H9 (cell line): ENCODE measurements at regions not wholly inside any gene's neighbourhood (a gene's known extent, or its start where the extent isn't known, plus 50 kb on each side); places are given as distances from the start of the nearest gene placed in this dataset.
A peak's percentile ranks its signal among the peaks of the same experiment; 100 is the strongest.

Source experiments
- DNase-seq: peaks from one replicate; pipeline ENCODE4 v3.0.0-alpha.2; 2017
- H2AFZ ChIP-seq: one replicate; pipeline ENCODE4 v1.6.1; 2013; ENCODE audit warnings: mild to moderate bottlenecking, low read length, control low read depth, moderate library complexity
- H2AK5ac ChIP-seq: 2 replicates; pipeline ENCODE4 v1.6.1; 2013; ENCODE audit warnings: low read length, control low read depth, mixed read lengths; ENCODE audit not compliant: insufficient read length
- H2BK120ac ChIP-seq: one replicate; pipeline ENCODE4 v1.6.1; 2013; ENCODE audit warnings: low read depth, mild to moderate bottlenecking, low read length, control low read depth, inconsistent platforms; ENCODE audit not compliant: poor library complexity, severe bottlenecking
- H2BK12ac ChIP-seq: 2 replicates; pipeline ENCODE4 v1.6.1; 2013; ENCODE audit warnings: low read length, control low read depth, mixed read lengths, low read depth; ENCODE audit not compliant: insufficient read length
- H2BK15ac ChIP-seq: 2 replicates; pipeline ENCODE4 v1.6.1; 2013; ENCODE audit warnings: low read depth, low read length, control low read depth
- H2BK20ac ChIP-seq: one replicate; pipeline ENCODE4 v1.6.1; 2013; ENCODE audit warnings: low read depth, mild to moderate bottlenecking, low read length, control low read depth, inconsistent platforms; ENCODE audit not compliant: poor library complexity, severe bottlenecking
- H2BK5ac ChIP-seq: 2 replicates; pipeline ENCODE4 v1.6.1; 2013; ENCODE audit warnings: low read length, control low read depth, mixed read lengths; ENCODE audit not compliant: insufficient read length
- H3K14ac ChIP-seq: 2 replicates; pipeline ENCODE4 v1.6.1; 2013; ENCODE audit warnings: low read length, control low read depth; ENCODE audit not compliant: insufficient read depth
- H3K18ac ChIP-seq: 2 replicates; pipeline ENCODE4 v1.6.1; 2013; ENCODE audit warnings: low read depth, mild to moderate bottlenecking, mixed read lengths, low read length, control low read depth; ENCODE audit not compliant: insufficient read length
- H3K23ac ChIP-seq: 2 replicates; pipeline ENCODE4 v1.6.1; 2013; ENCODE audit warnings: low read length, control low read depth, mixed read lengths, low read depth; ENCODE audit not compliant: insufficient read length
- H3K23me2 ChIP-seq: 2 replicates; pipeline ENCODE4 v1.6.1; 2013; ENCODE audit warnings: low read depth, mild to moderate bottlenecking, mixed read lengths, low read length, control low read depth; ENCODE audit not compliant: insufficient read length, poor library complexity, severe bottlenecking
- H3K27ac ChIP-seq: 2 replicates; pipeline ENCODE4 v1.5.1; 2013; ENCODE audit warnings: low read length, control low read depth, mixed read lengths, low read depth; ENCODE audit not compliant: insufficient read length
- H3K27me3 ChIP-seq: 2 replicates; pipeline ENCODE4 v1.6.1; 2013; ENCODE audit warnings: low read length, control low read depth, inconsistent platforms; ENCODE audit not compliant: insufficient read depth
- H3K4ac ChIP-seq: 2 replicates; pipeline ENCODE4 v1.6.1; 2013; ENCODE audit warnings: low read depth, mild to moderate bottlenecking, control low read depth, inconsistent platforms, low read length, moderate library complexity
- H3K4me1 ChIP-seq: 2 replicates; pipeline ENCODE4 v1.6.1; 2013; ENCODE audit warnings: low read length, control low read depth, inconsistent platforms; ENCODE audit not compliant: insufficient read depth
- H3K4me2 ChIP-seq: 2 replicates; pipeline ENCODE4 v1.6.1; 2013; ENCODE audit warnings: low read length, control low read depth, mixed read lengths; ENCODE audit not compliant: insufficient read length, insufficient read depth
- H3K56ac ChIP-seq: 2 replicates; pipeline ENCODE4 v1.6.1; 2013; ENCODE audit warnings: low read depth, mild to moderate bottlenecking, mixed read lengths, low read length, control low read depth; ENCODE audit not compliant: insufficient read length
- H3K79me1 ChIP-seq: 2 replicates; pipeline ENCODE4 v1.6.1; 2013; ENCODE audit warnings: low read depth, mild to moderate bottlenecking, moderate library complexity, low read length, control low read depth, inconsistent platforms; ENCODE audit not compliant: insufficient read depth, poor library complexity, severe bottlenecking
- H3K79me2 ChIP-seq: 2 replicates; pipeline ENCODE4 v1.6.1; 2013; ENCODE audit warnings: low read length, control low read depth, inconsistent platforms; ENCODE audit not compliant: insufficient read depth
- H3K9ac ChIP-seq: 2 replicates; pipeline ENCODE4 v1.6.1; 2013; ENCODE audit warnings: low read length, control low read depth, mixed read lengths; ENCODE audit not compliant: insufficient read length; ENCODE audit errors: extremely low read depth
- H3K9me3 ChIP-seq: one replicate; pipeline ENCODE4 v1.6.1; 2013; ENCODE audit warnings: low read depth, low read length, inconsistent platforms; ENCODE audit not compliant: control insufficient read depth
- H3T11ph ChIP-seq: one replicate; pipeline ENCODE4 v1.6.1; 2013; ENCODE audit warnings: mild to moderate bottlenecking, low read length, control low read depth, inconsistent platforms
- H4K20me1 ChIP-seq: one replicate; pipeline ENCODE4 v1.6.1; 2013; ENCODE audit not compliant: control insufficient read depth, insufficient read length, insufficient read depth
- H4K5ac ChIP-seq: 2 replicates; pipeline ENCODE4 v1.6.1; 2013; ENCODE audit warnings: low read depth, mild to moderate bottlenecking, mixed read lengths, low read length, control low read depth; ENCODE audit not compliant: insufficient read length
- H4K8ac ChIP-seq: replicated peaks from 2 replicates; pipeline ENCODE4 v1.6.1; 2013; ENCODE audit warnings: low read length, control low read depth, mixed read lengths, low read depth; ENCODE audit not compliant: insufficient read length
- H4K91ac ChIP-seq: 2 replicates; pipeline ENCODE4 v1.6.1; 2013; ENCODE audit warnings: low read depth, mild to moderate bottlenecking, moderate library complexity, mixed read lengths, low read length, control low read depth; ENCODE audit not compliant: insufficient read length
- H3K27ac Mint-ChIP-seq, 3 experiments: 2 replicates in 2 of 3; 3 replicates in 1 of 3; pipeline ENCODE4 v1.8.0; 2020 to 2021; ENCODE audit warnings: mixed read lengths in 3 of 3, mild to moderate bottlenecking in 1 of 3, moderate library complexity in 1 of 3
- H3K27me3 Mint-ChIP-seq: 2 replicates; pipeline ENCODE4 v1.8.0; 2021; ENCODE audit warnings: low read depth, mild to moderate bottlenecking, moderate library complexity, mixed read lengths
- H3K36me3 Mint-ChIP-seq, 3 experiments: 2 replicates in 2 of 3; 3 replicates in 1 of 3; pipeline ENCODE4 v1.8.0; 2020 to 2021; ENCODE audit warnings: low read depth in 3 of 3, mixed read lengths in 3 of 3; ENCODE audit not compliant: insufficient read depth in 1 of 3
- H3K4me1 Mint-ChIP-seq, 2 experiments: 2 replicates each; pipeline ENCODE4 v1.8.0; 2020; ENCODE audit warnings: mixed read lengths in 2 of 2
- H3K4me3 Mint-ChIP-seq, 2 experiments: 2 replicates in 1 of 2; 3 replicates in 1 of 2; pipeline ENCODE4 v1.8.0; 2020 to 2021; ENCODE audit warnings: mild to moderate bottlenecking in 2 of 2, mixed read lengths in 2 of 2, moderate library complexity in 1 of 2
- H3K9me3 Mint-ChIP-seq, 2 experiments: 2 replicates in 1 of 2; 3 replicates in 1 of 2; pipeline ENCODE4 v1.8.0; 2020; ENCODE audit warnings: mild to moderate bottlenecking in 2 of 2, mixed read lengths in 2 of 2, moderate library complexity in 1 of 2
- WGBS: extraction: QIAGEN DNeasy Blood & Tissue Kit; methylation state at CpG from one replicate; pipeline ENCODE4 v1.1.7; 2013; ENCODE audit warnings: missing lambda C conversion rate, low lambda C conversion rate, mixed read lengths; ENCODE audit not compliant: insufficient read length; ENCODE audit errors: extremely low coverage; 5-methylcytosine and 5-hydroxymethylcytosine counted together
- TF ChIP-seq, protein P1 (sequence below): fragments of 200-600 bp; sonication (generic); conservative IDR thresholded peaks from 3 replicates; pipeline ENCODE4 v1.8.0; 2021; ENCODE audit warnings: antibody characterized with exemption, mild to moderate bottlenecking

DNA sequence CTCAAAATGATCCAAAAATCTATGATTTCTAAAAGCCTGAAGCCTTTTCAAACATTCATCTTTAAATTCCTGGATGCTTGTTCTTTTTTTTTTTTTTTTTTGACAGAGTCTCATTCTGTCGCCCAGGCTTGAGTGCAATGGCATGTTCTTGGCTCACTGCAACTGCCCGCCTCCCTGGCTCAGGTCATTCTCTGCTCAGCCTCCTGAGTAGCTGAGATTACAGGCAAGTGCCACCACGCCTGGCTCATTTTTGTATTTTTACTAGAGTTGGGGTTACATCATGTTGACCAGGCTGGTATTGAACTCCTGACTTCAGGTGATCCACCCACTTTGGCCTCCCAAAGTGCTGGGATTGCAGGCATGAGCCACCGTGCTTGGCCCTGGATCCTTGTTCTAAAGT is 649.5 kb downstream of the XIRP2 start:
- no peaks in the 10 kb centered on the region for H3K27me3 Mint-ChIP-seq
- no CpG with 5 or more reads among the region's 4 CpGs for WGBS
- Histone ChIP-seq H2AK5ac (no peak overlapping the region), H3K27me3 (no peaks in the 10 kb centered on the region), H3K4ac (no peak overlapping the region), H2BK12ac (no peak overlapping the region), H3K56ac (no peak overlapping the region), H2BK20ac (no peak overlapping the region), H3K9me3 (no peaks in the 10 kb centered on the region), H3K18ac (no peak overlapping the region), H4K91ac (no peak overlapping the region), H3K4me2 (no peak overlapping the region), H3K79me2 (no peaks in the 10 kb centered on the region), H3K27ac (no peak overlapping the region), H2AFZ (no peak overlapping the region), H3K14ac (no peak overlapping the region), H3K23me2 (no peaks in the 10 kb centered on the region), H3K79me1 (no peaks in the 10 kb centered on the region), H4K5ac (no peak overlapping the region), H3K9ac (no peak overlapping the region), H3K23ac (no peak overlapping the region), H2BK15ac (no peak overlapping the region), H4K20me1 (no peaks in the 10 kb centered on the region), H2BK5ac (no peak overlapping the region), H4K8ac (no peak overlapping the region), H3T11ph (no peak overlapping the region), H3K4me1 (no peaks in the 10 kb centered on the region), H2BK120ac (no peak overlapping the region)
- no peaks in the 10 kb centered on the region for H3K9me3 Mint-ChIP-seq
- H3K4me1 Mint-ChIP-seq: peaks cover 4 to 7% of the 10 kb centered on the region in 2 experiments
- no peak for DNase-seq
- H3K27ac Mint-ChIP-seq: peak overlapping the region in 1 of 3 experiments; percentile 66; a peak in 2 of 7 replicates
- no peak overlapping the region for H3K4me3 Mint-ChIP-seq
- peaks cover 0 to 6% (median 1%) of the 10 kb centered on the region in 3 experiments; a peak in 4 of 7 replicates for H3K36me3 Mint-ChIP-seq
- TF ChIP-seq, protein P1, sequence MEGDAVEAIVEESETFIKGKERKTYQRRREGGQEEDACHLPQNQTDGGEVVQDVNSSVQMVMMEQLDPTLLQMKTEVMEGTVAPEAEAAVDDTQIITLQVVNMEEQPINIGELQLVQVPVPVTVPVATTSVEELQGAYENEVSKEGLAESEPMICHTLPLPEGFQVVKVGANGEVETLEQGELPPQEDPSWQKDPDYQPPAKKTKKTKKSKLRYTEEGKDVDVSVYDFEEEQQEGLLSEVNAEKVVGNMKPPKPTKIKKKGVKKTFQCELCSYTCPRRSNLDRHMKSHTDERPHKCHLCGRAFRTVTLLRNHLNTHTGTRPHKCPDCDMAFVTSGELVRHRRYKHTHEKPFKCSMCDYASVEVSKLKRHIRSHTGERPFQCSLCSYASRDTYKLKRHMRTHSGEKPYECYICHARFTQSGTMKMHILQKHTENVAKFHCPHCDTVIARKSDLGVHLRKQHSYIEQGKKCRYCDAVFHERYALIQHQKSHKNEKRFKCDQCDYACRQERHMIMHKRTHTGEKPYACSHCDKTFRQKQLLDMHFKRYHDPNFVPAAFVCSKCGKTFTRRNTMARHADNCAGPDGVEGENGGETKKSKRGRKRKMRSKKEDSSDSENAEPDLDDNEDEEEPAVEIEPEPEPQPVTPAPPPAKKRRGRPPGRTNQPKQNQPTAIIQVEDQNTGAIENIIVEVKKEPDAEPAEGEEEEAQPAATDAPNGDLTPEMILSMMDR: no peak
